Kidney (tissue), 13 donors: ENCODE measurements at regions not wholly inside any gene's neighbourhood (a gene's known extent, or its start where the extent isn't known, plus 50 kb on each side); places are given as distances from the start of the nearest gene placed in this dataset.

Experiments
- DNase-seq, 5 donors: peaks; one replicate each; pipeline ENCODE4 v3.0.0-alpha.2; 2013 to 2020
- FAIRE-seq: peaks from 2 replicates; lab custom pipeline; 2012; peaks lifted over from hg19 to GRCh38; lab: Jason Lieb, UNC
- H3K27ac ChIP-seq, 2 donors: one replicate each; pipeline ENCODE4 v1.7.0; 2013; ENCODE audit warnings: low read depth in 2 of 2, low read length in 2 of 2, inconsistent platforms in 1 of 2
- H3K27me3 ChIP-seq: one replicate; pipeline ENCODE4 v1.7.1; 2013; ENCODE audit warnings: low read length, inconsistent platforms; ENCODE audit not compliant: control insufficient read depth, insufficient read depth
- H3K36me3 ChIP-seq, 3 donors: one replicate each; pipeline versions ENCODE4 v1.7.0 to v1.7.1; 2013; ENCODE audit warnings: low read length in 3 of 3, control low read depth in 1 of 3, inconsistent platforms in 1 of 3; ENCODE audit not compliant: insufficient read depth in 3 of 3, control insufficient read depth in 2 of 3
- H3K4me1 ChIP-seq, 3 donors: one replicate each; pipeline versions ENCODE4 v1.7.0 to v1.7.1; 2013; ENCODE audit warnings: low read length in 3 of 3, inconsistent platforms in 1 of 3, low read depth in 1 of 3; ENCODE audit not compliant: control insufficient read depth in 2 of 3, insufficient read depth in 2 of 3
- H3K4me3 ChIP-seq, 3 donors: one replicate each; pipeline versions ENCODE4 v1.7.0 to v1.8.1; 2013; ENCODE audit warnings: low read length in 3 of 3, control low read depth in 1 of 3, inconsistent platforms in 1 of 3
- H3K9ac ChIP-seq, 3 donors: one replicate each; pipeline versions ENCODE4 v1.7.0 to v1.7.1; 2013; ENCODE audit warnings: low read length in 3 of 3, control low read depth in 1 of 3, inconsistent platforms in 1 of 3
- H3K9me3 ChIP-seq, 3 donors: one replicate each; pipeline versions ENCODE4 v1.7.0 to v1.7.1; 2013; ENCODE audit warnings: low read length in 3 of 3, control low read depth in 1 of 3, inconsistent platforms in 1 of 3; ENCODE audit not compliant: control insufficient read depth in 2 of 3, insufficient read depth in 1 of 3
- CTCF ChIP-seq: IDR thresholded peaks from 3 replicates; pipeline ENCODE4 v1.5.1; 2012; ENCODE audit warnings: mild to moderate bottlenecking, moderate library complexity, borderline replicate concordance; ENCODE audit not compliant: insufficient read depth; ENCODE audit errors: extremely low read depth
- intact Hi-C: fragments of 100-400 bp; cut with DNase I; formaldehyde crosslinking; loops from one replicate; pipeline ENCODE4 v1.11.1; 2022
- donor health status: control.
- donor health status: control.
- donor health status: control.
- donor health status: control.
- donor health status: control.
- donor health status: DM: yes; HTN: yes; CAD: no.
- donor health status: Normal renal cell carcinoma (clear cell type).

GRCh38 chr4:160370046-160370445, 1267.2 kb downstream of the RAPGEF2 start:
- H3K27me3 ChIP-seq: no peaks in the 10 kb centered on the region
- no peak for TF ChIP-seq CTCF
- no peaks in the 10 kb centered on the region for H3K4me1 ChIP-seq
- intact Hi-C loops: no loop called here
- no peak overlapping the region for H3K9ac ChIP-seq
- no peaks in the 10 kb centered on the region for H3K36me3 ChIP-seq
- H3K27ac ChIP-seq: no peak overlapping the region
- DNase-seq (no peak), FAIRE-seq (no peak)
- H3K9me3 ChIP-seq: no peaks in the 10 kb centered on the region
- no peak overlapping the region for H3K4me3 ChIP-seq

- intact Hi-C loops: no loop called here
- Histone ChIP-seq H3K27ac (no peak overlapping the region), H3K9me3 (no peaks in the 10 kb centered on the region), H3K27me3 (no peaks in the 10 kb centered on the region), H3K4me1 (no peaks in the 10 kb centered on the region), H3K36me3 (no peaks in the 10 kb centered on the region), H3K4me3 (no peak overlapping the region), H3K9ac (no peak overlapping the region)
- no peak for DNase-seq
- TF ChIP-seq CTCF: no peak
- FAIRE-seq: no peak
Measured at GRCh38 chr4:160371446-160371845, 1268.6 kb downstream of the RAPGEF2 start.

GRCh38 chr4:160372390-160372789, 1269.5 kb downstream of the RAPGEF2 start:
- Histone ChIP-seq H3K9me3 (no peaks in the 10 kb centered on the region), H3K27me3 (no peaks in the 10 kb centered on the region), H3K4me3 (no peak overlapping the region), H3K36me3 (no peaks in the 10 kb centered on the region), H3K4me1 (no peaks in the 10 kb centered on the region), H3K9ac (no peak overlapping the region), H3K27ac (no peak overlapping the region)
- intact Hi-C loops: no loop called here
- TF ChIP-seq CTCF: no peak
- no peak for FAIRE-seq
- DNase-seq: no peak

- intact Hi-C loops: no loop called here
- H3K4me1 ChIP-seq: no peaks in the 10 kb centered on the region
- DNase-seq: no peak
- H3K36me3 ChIP-seq: no peaks in the 10 kb centered on the region
- no peaks in the 10 kb centered on the region for H3K27me3 ChIP-seq
- H3K27ac ChIP-seq: no peak overlapping the region
- no peaks in the 10 kb centered on the region for H3K9me3 ChIP-seq
- TF ChIP-seq CTCF: no peak
- no peak overlapping the region for H3K4me3 ChIP-seq
- no peak overlapping the region for H3K9ac ChIP-seq
- no peak for FAIRE-seq
Measured at GRCh38 chr4:160373911-160374310, 1271.0 kb downstream of the RAPGEF2 start.
